Calu3 (cell line): ENCODE measurements at regions not wholly inside any gene's neighbourhood (a gene's known extent, or its start where the extent isn't known, plus 50 kb on each side); places are given as distances from the start of the nearest gene placed in this dataset.
A peak's percentile ranks its signal among the peaks of the same experiment; 100 is the strongest.
"Not testable (repeated sequence)": the region's sequence is repeated elsewhere in the genome, so short reads cannot be mapped to it uniquely, and the experiment has no call there.

Experiments
- BruUV-seq: library from RNA; stranded (reverse); fragments of 400-500 nt; replicated peaks from 2 replicates; lab custom pipeline; 2021; lab: Mats Ljungman, UMichigan
- CTCF ChIA-PET: fragments of 300-600 bp; sonication (Branson Sonifier 250); formaldehyde crosslinking; loops from one replicate; lab custom pipeline; 2022; ENCODE audit warnings: antibody characterized with exemption; lab: Charles Lee
- DNase-seq: peaks from one replicate; pipeline ENCODE4 v3.0.0; 2022
- H3K27ac Mint-ChIP-seq: one replicate; pipeline ENCODE4 v1.8.0; 2022; ENCODE audit warnings: mixed read lengths; ENCODE audit not compliant: unreplicated experiment
- H3K27me3 Mint-ChIP-seq: one replicate; pipeline ENCODE4 v1.8.0; 2022; ENCODE audit warnings: mixed read lengths; ENCODE audit not compliant: unreplicated experiment
- H3K36me3 Mint-ChIP-seq: one replicate; pipeline ENCODE4 v1.8.0; 2022; ENCODE audit warnings: mild to moderate bottlenecking, moderate library complexity, mixed read lengths; ENCODE audit not compliant: insufficient read depth, unreplicated experiment
- H3K4me1 Mint-ChIP-seq: one replicate; pipeline ENCODE4 v1.8.0; 2022; ENCODE audit warnings: mild to moderate bottlenecking, low read depth, mixed read lengths; ENCODE audit not compliant: unreplicated experiment
- H3K4me3 Mint-ChIP-seq: one replicate; pipeline ENCODE4 v1.8.0; 2022; ENCODE audit warnings: mild to moderate bottlenecking, low read depth, moderate library complexity, mixed read lengths; ENCODE audit not compliant: unreplicated experiment
- H3K9me3 Mint-ChIP-seq: one replicate; pipeline ENCODE4 v1.8.0; 2022; ENCODE audit warnings: low read depth, mixed read lengths; ENCODE audit not compliant: unreplicated experiment
- intact Hi-C: fragments of 100-400 bp; cut with micrococcal nuclease; formaldehyde crosslinking; loops from one replicate; pipeline ENCODE4 v1.10.0; 2022; ENCODE audit not compliant: unreplicated experiment
- TF ChIP-seq, protein P1 (sequence below): fragments of 200-600 bp; IDR thresholded peaks from one replicate; pipeline ENCODE4 v1.8.0; 2022; ENCODE audit warnings: antibody characterized with exemption; ENCODE audit not compliant: unreplicated experiment

DNA sequence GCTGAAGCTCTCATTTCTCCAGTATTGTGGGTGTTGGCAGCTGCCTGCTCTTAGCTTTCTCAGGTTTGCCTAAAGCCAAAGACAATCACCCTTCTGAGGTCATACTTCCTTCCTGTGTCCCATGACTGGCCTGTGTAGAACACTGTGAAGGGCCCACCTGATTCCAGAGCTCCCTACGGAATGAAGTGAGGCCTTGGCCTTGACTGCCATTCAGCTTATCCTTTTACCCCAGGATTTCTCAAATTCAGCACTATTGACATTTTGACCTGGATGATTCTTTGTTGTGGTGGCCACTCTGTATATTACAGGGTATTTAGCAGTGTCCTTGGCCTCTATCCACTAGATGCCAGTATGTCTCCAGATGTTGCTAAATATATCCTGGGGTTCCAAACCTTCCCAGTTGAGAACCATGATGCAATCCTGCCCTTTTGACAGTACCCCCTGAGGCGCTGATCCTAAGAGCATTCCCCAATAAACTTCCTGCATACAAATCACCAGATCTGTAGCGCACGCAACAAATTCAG, 112.3 kb upstream of the KRR1 start:
- no peaks in the 10 kb centered on the region for H3K36me3 Mint-ChIP-seq
- H3K27me3 Mint-ChIP-seq, result no peaks in the 10 kb centered on the region
- BruUV-seq, result no TSS peak
- no peaks in the 10 kb centered on the region for H3K9me3 Mint-ChIP-seq
- no peak overlapping the region for H3K4me3 Mint-ChIP-seq
- peak overlapping the region; percentile 89 for H3K27ac Mint-ChIP-seq
- DNase-seq, result peak; percentile 40
- TF ChIP-seq, protein P1, sequence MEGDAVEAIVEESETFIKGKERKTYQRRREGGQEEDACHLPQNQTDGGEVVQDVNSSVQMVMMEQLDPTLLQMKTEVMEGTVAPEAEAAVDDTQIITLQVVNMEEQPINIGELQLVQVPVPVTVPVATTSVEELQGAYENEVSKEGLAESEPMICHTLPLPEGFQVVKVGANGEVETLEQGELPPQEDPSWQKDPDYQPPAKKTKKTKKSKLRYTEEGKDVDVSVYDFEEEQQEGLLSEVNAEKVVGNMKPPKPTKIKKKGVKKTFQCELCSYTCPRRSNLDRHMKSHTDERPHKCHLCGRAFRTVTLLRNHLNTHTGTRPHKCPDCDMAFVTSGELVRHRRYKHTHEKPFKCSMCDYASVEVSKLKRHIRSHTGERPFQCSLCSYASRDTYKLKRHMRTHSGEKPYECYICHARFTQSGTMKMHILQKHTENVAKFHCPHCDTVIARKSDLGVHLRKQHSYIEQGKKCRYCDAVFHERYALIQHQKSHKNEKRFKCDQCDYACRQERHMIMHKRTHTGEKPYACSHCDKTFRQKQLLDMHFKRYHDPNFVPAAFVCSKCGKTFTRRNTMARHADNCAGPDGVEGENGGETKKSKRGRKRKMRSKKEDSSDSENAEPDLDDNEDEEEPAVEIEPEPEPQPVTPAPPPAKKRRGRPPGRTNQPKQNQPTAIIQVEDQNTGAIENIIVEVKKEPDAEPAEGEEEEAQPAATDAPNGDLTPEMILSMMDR, result peak; percentile 27
- intact Hi-C loops, result loop anchor here (2.0 kb wide), 1 partner anchor 413 kb away; no protein-coding TSS in a partner anchor
- H3K4me1 Mint-ChIP-seq, result peaks cover 35% of the 10 kb centered on the region
- CTCF ChIA-PET, result interaction anchor here (0.5 to 1.3 kb wide), 6 partner anchors 17 to 1057 kb away, joined by 3 to 5 read pairs (median 4); partner anchors contain the start of gene PHLDA1

- H3K27ac Mint-ChIP-seq, result peak overlapping the region; percentile 89
- BruUV-seq, result no TSS peak
- no peaks in the 10 kb centered on the region for H3K9me3 Mint-ChIP-seq
- H3K4me3 Mint-ChIP-seq, result no peak overlapping the region
- DNase-seq, result no peak
- CTCF ChIA-PET, result no interaction called here
- TF ChIP-seq, protein P1, result no peak
- intact Hi-C loops, result loop anchor here (2.0 kb wide), 1 partner anchor 414 kb away; no protein-coding TSS in a partner anchor
- peaks cover 27% of the 10 kb centered on the region for H3K4me1 Mint-ChIP-seq
- no peaks in the 10 kb centered on the region for H3K36me3 Mint-ChIP-seq
- no peaks in the 10 kb centered on the region for H3K27me3 Mint-ChIP-seq
Observed at GRCh38 chr12:75622492-75622891, 111.1 kb upstream of the KRR1 start.

- DNase-seq, H3K27ac Mint-ChIP-seq, H3K4me1 Mint-ChIP-seq, CTCF ChIA-PET, intact Hi-C loops, H3K4me3 Mint-ChIP-seq, H3K27me3 Mint-ChIP-seq, H3K36me3 Mint-ChIP-seq, BruUV-seq, H3K9me3 Mint-ChIP-seq: not testable (repeated sequence)
Observed at GRCh38 chr12:75614396-75614795, 103.0 kb upstream of the KRR1 start.

GRCh38 chr12:75613981-75614380, 102.6 kb upstream of the KRR1 start:
- intact Hi-C loops, result no loop called here
- TF ChIP-seq, protein P1, result no peak
- no TSS peak for BruUV-seq
- no peak overlapping the region for H3K4me3 Mint-ChIP-seq
- H3K27me3 Mint-ChIP-seq, result no peaks in the 10 kb centered on the region
- H3K36me3 Mint-ChIP-seq, result no peaks in the 10 kb centered on the region
- peaks cover 4% of the 10 kb centered on the region for H3K9me3 Mint-ChIP-seq
- no peaks in the 10 kb centered on the region for H3K4me1 Mint-ChIP-seq
- no peak for DNase-seq
- CTCF ChIA-PET, result no interaction called here
- no peak overlapping the region for H3K27ac Mint-ChIP-seq

GRCh38 chr12:75611041-75611440, 99.6 kb upstream of the KRR1 start:
- Mint-ChIP-seq H3K27me3 (no peaks in the 10 kb centered on the region), H3K4me3 (no peak overlapping the region), H3K9me3 (no peaks in the 10 kb centered on the region), H3K36me3 (no peaks in the 10 kb centered on the region), H3K4me1 (no peaks in the 10 kb centered on the region), H3K27ac (no peak overlapping the region)
- CTCF ChIA-PET, result no interaction called here
- BruUV-seq, result no TSS peak
- TF ChIP-seq, protein P1, result no peak
- DNase-seq, result no peak
- intact Hi-C loops, result no loop called here
